ENCODE measurements at regions not wholly inside any gene's neighbourhood (a gene's known extent, or its start where the extent isn't known, plus 50 kb on each side); places are given as distances from the start of the nearest gene placed in this dataset.
A peak's percentile ranks its signal among the peaks of the same experiment; 100 is the strongest.

- H3K4me3 ChIP-seq = no peak overlapping the region
- H3F3A ChIP-seq (ENCODE audit: low read depth) = peaks cover 19% of the 10 kb centered on the region
- H3K4me2 ChIP-seq = no peak overlapping the region
- H3K79me2 ChIP-seq (ENCODE audit: low read depth) = no peaks in the 10 kb centered on the region
- peaks cover 19% of the 10 kb centered on the region for H3K4me1 ChIP-seq
- H3K4me3 Mint-ChIP-seq = no peak overlapping the region
- peaks cover 27% of the 10 kb centered on the region for H3K4me1 Mint-ChIP-seq
- DNase-seq (ENCODE audit: low spot score) = no peak
- H3K9ac ChIP-seq = no peak overlapping the region
- no peak overlapping the region for H2AFZ ChIP-seq (replicated peaks)
- no peak overlapping the region for H3K27ac Mint-ChIP-seq
- H3K27ac ChIP-seq = no peak overlapping the region
- H3K36me3 Mint-ChIP-seq = no peaks in the 10 kb centered on the region
- TF ChIP-seq, protein P1, sequence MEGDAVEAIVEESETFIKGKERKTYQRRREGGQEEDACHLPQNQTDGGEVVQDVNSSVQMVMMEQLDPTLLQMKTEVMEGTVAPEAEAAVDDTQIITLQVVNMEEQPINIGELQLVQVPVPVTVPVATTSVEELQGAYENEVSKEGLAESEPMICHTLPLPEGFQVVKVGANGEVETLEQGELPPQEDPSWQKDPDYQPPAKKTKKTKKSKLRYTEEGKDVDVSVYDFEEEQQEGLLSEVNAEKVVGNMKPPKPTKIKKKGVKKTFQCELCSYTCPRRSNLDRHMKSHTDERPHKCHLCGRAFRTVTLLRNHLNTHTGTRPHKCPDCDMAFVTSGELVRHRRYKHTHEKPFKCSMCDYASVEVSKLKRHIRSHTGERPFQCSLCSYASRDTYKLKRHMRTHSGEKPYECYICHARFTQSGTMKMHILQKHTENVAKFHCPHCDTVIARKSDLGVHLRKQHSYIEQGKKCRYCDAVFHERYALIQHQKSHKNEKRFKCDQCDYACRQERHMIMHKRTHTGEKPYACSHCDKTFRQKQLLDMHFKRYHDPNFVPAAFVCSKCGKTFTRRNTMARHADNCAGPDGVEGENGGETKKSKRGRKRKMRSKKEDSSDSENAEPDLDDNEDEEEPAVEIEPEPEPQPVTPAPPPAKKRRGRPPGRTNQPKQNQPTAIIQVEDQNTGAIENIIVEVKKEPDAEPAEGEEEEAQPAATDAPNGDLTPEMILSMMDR (IDR thresholded peaks at IDR 0.05) = no peak
- no peak for TF ChIP-seq EZH2phosphoT487 (IDR thresholded peaks at IDR 0.05)
- no peak for TF ChIP-seq EZH2 (IDR thresholded peaks at IDR 0.05)
- H3K36me3 ChIP-seq = no peaks in the 10 kb centered on the region
- peaks cover 21% of the 10 kb centered on the region for H3K27me3 Mint-ChIP-seq (ENCODE audit: insufficient read depth, low read depth)
- H4K20me1 ChIP-seq (ENCODE audit: low read depth) = no peaks in the 10 kb centered on the region
- peaks cover 5% of the 10 kb centered on the region for H3K9me3 ChIP-seq (ENCODE audit: low read depth)
- no peaks in the 10 kb centered on the region for H3K27me3 ChIP-seq
- peaks cover 11% of the 10 kb centered on the region for H3K9me3 Mint-ChIP-seq
Measured at GRCh38 chr11:69429716-69430491, 51.6 kb upstream of the LINC01488 start.

- no peaks in the 10 kb centered on the region for H3K36me3 ChIP-seq
- no peak overlapping the region for H3K27ac ChIP-seq
- H3K9me3 ChIP-seq (ENCODE audit: low read depth) = no peaks in the 10 kb centered on the region
- no peak overlapping the region for H3K27ac Mint-ChIP-seq
- H3K9ac ChIP-seq = no peak overlapping the region
- H3K4me3 Mint-ChIP-seq = no peak overlapping the region
- no peak overlapping the region for H3K4me2 ChIP-seq
- H3K4me3 ChIP-seq = no peak overlapping the region
- peaks cover 26% of the 10 kb centered on the region for H3K4me1 ChIP-seq
- H3K79me2 ChIP-seq (ENCODE audit: low read depth) = no peaks in the 10 kb centered on the region
- TF ChIP-seq EZH2 (IDR thresholded peaks at IDR 0.05) (no peak), EZH2phosphoT487 (IDR thresholded peaks at IDR 0.05) (no peak)
- TF ChIP-seq, protein P1 (IDR thresholded peaks at IDR 0.05) = no peak
- DNase-seq (ENCODE audit: low spot score) = no peak
- no peaks in the 10 kb centered on the region for H3K36me3 Mint-ChIP-seq
- H4K20me1 ChIP-seq (ENCODE audit: low read depth) = no peaks in the 10 kb centered on the region
- peaks cover 25% of the 10 kb centered on the region for H3F3A ChIP-seq (ENCODE audit: low read depth)
- H3K27me3 ChIP-seq = no peaks in the 10 kb centered on the region
- peaks cover 21% of the 10 kb centered on the region for H3K27me3 Mint-ChIP-seq (ENCODE audit: insufficient read depth, low read depth)
- H2AFZ ChIP-seq (replicated peaks) = no peak overlapping the region
- H3K9me3 Mint-ChIP-seq = peaks cover 5% of the 10 kb centered on the region
- H3K4me1 Mint-ChIP-seq = peaks cover 32% of the 10 kb centered on the region
Measured at GRCh38 chr11:69430566-69430965, 50.9 kb upstream of the LINC01488 start.

GRCh38 chr11:69431136-69431535 lies 50.3 kb upstream of the LINC01488 start:
- peaks cover 32% of the 10 kb centered on the region for H3K4me1 ChIP-seq
- no peak overlapping the region for H3K4me3 ChIP-seq
- no peak overlapping the region for H3K4me2 ChIP-seq
- Mint-ChIP-seq H3K4me3 (peak overlapping the region; percentile 42), H3K27ac (peak overlapping the region; percentile 21), H3K36me3 (no peaks in the 10 kb centered on the region), H3K27me3 (ENCODE audit: insufficient read depth, low read depth) (peaks cover 21% of the 10 kb centered on the region), H3K4me1 (peaks cover 38% of the 10 kb centered on the region), H3K9me3 (no peaks in the 10 kb centered on the region)
- no peaks in the 10 kb centered on the region for H3K9me3 ChIP-seq (ENCODE audit: low read depth)
- no peak for TF ChIP-seq EZH2 (IDR thresholded peaks at IDR 0.05)
- no peak for TF ChIP-seq EZH2phosphoT487 (IDR thresholded peaks at IDR 0.05)
- TF ChIP-seq, protein P1 (IDR thresholded peaks at IDR 0.05) = no peak
- no peak overlapping the region for H3K27ac ChIP-seq
- H3F3A ChIP-seq (ENCODE audit: low read depth) = peaks cover 31% of the 10 kb centered on the region
- no peak overlapping the region for H3K9ac ChIP-seq
- no peaks in the 10 kb centered on the region for H3K79me2 ChIP-seq (ENCODE audit: low read depth)
- DNase-seq (ENCODE audit: low spot score) = no peak
- no peaks in the 10 kb centered on the region for H3K27me3 ChIP-seq
- no peaks in the 10 kb centered on the region for H4K20me1 ChIP-seq (ENCODE audit: low read depth)
- no peak overlapping the region for H2AFZ ChIP-seq (replicated peaks)
- H3K36me3 ChIP-seq = no peaks in the 10 kb centered on the region
